Parathyroid adenoma (tissue), 2 donors: ENCODE measurements at regions not wholly inside any gene's neighbourhood (a gene's known extent, or its start where the extent isn't known, plus 50 kb on each side); places are given as distances from the start of the nearest gene placed in this dataset.

Source experiments
- H2AFZ ChIP-seq: fragments of 300-600 bp; sonication (generic); one replicate; pipeline ENCODE4 v1.7.0; 2017; ENCODE audit warnings: antibody characterized with exemption, mild to moderate bottlenecking
- H3K27ac ChIP-seq: fragments of 300-600 bp; sonication (generic); one replicate; pipeline ENCODE4 v1.7.0; 2017
- H3K27me3 ChIP-seq: fragments of 300-600 bp; sonication (generic); one replicate; pipeline ENCODE4 v1.7.0; 2017; ENCODE audit warnings: low read length; ENCODE audit not compliant: control insufficient read depth, insufficient read depth
- H3K36me3 ChIP-seq: fragments of 300-600 bp; sonication (generic); one replicate; pipeline ENCODE4 v1.7.0; 2017; ENCODE audit warnings: low read length; ENCODE audit not compliant: control insufficient read depth, insufficient read depth
- H3K4me1 ChIP-seq: fragments of 300-600 bp; sonication (generic); one replicate; pipeline ENCODE4 v1.7.0; 2017; ENCODE audit warnings: control low read depth
- H3K4me2 ChIP-seq: fragments of 300-600 bp; sonication (generic); one replicate; pipeline ENCODE4 v1.7.0; 2017; ENCODE audit warnings: low read length
- H3K4me3 ChIP-seq: fragments of 300-600 bp; sonication (generic); one replicate; pipeline ENCODE4 v1.7.0; 2017; ENCODE audit warnings: low read depth, low read length
- H3K79me2 ChIP-seq: fragments of 300-600 bp; sonication (generic); one replicate; pipeline ENCODE4 v1.7.0; 2017; ENCODE audit warnings: control low read depth
- H3K9ac ChIP-seq: fragments of 300-600 bp; sonication (generic); one replicate; pipeline ENCODE4 v1.7.0; 2017; ENCODE audit warnings: mild to moderate bottlenecking
- H3K9me3 ChIP-seq: fragments of 300-600 bp; sonication (generic); one replicate; pipeline ENCODE4 v1.7.0; 2017; ENCODE audit warnings: low read length; ENCODE audit not compliant: control insufficient read depth
- TF ChIP-seq, protein P1 (sequence below): fragments of 300-600 bp; sonication (generic); IDR thresholded peaks from one replicate; pipeline ENCODE4 v1.7.0; 2017; ENCODE audit warnings: antibody characterized with exemption, mild to moderate bottlenecking
- donor health status: primary hyperparathyroidism.

DNA sequence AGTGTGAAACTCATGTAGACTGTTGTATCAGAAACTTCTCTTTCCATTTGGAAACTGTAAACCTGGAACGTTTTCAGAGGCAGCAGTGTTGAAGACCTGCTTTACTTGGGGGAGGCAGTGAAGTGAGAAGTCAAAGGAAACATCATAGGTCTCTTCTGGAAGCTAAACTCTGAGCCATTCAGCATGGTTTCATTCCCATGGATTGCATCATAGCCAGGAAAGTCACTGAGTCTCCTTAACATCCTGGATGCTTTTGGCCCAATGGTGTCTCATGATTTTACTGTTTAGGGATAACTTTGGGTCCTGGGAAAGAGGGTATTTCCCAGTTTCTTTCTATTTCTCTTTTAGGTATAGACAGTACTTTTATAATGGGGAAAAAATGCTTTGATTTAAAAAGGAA, 153.2 kb upstream of the E2F8 start:
- TF ChIP-seq, protein P1, sequence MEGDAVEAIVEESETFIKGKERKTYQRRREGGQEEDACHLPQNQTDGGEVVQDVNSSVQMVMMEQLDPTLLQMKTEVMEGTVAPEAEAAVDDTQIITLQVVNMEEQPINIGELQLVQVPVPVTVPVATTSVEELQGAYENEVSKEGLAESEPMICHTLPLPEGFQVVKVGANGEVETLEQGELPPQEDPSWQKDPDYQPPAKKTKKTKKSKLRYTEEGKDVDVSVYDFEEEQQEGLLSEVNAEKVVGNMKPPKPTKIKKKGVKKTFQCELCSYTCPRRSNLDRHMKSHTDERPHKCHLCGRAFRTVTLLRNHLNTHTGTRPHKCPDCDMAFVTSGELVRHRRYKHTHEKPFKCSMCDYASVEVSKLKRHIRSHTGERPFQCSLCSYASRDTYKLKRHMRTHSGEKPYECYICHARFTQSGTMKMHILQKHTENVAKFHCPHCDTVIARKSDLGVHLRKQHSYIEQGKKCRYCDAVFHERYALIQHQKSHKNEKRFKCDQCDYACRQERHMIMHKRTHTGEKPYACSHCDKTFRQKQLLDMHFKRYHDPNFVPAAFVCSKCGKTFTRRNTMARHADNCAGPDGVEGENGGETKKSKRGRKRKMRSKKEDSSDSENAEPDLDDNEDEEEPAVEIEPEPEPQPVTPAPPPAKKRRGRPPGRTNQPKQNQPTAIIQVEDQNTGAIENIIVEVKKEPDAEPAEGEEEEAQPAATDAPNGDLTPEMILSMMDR = no peak
- H3K4me3 ChIP-seq = no peak overlapping the region

DNA sequence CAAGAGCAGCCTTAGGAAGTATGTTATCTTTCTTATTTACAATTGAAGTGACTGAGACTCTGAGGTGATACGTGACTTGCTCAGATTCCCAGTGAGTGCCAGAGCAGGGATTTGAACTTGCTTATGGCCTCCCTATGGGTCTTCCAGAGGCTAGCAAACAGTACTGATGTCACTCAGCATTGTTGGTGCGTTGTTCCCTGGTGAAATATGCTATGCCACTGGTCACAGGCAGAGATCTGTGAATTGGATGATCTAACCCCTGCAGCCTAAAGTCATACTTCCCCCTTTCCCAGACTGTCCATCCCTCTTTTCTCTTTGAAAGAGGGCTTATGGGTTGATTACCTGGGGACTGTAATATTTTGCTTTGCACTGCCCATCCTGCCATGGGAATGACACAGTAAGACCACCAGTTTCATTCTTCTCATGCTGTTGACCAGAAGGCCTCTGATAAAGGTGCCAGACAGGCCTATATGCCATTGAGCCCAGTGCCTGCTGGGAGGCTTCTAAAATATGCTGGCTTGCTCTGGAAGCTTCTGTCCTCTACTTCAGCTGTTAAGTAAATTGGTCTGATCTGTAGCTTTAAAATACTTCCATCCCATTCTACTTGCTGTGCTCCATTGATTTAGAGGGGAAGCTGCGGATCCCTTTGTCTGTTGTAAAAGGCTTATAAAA, 152.2 kb upstream of the E2F8 start:
- Histone ChIP-seq H3K4me1 (no peaks in the 10 kb centered on the region), H3K79me2 (no peaks in the 10 kb centered on the region), H2AFZ (no peak overlapping the region), H3K4me3 (no peak overlapping the region), H3K36me3 (no peaks in the 10 kb centered on the region), H3K9me3 (no peaks in the 10 kb centered on the region), H3K9ac (no peak overlapping the region), H3K27me3 (no peaks in the 10 kb centered on the region), H3K27ac (no peak overlapping the region), H3K4me2 (no peak overlapping the region)
- TF ChIP-seq, protein P1 = no peak

More for the DNA sequence above, 153.2 kb upstream of the E2F8 start:
- no peaks in the 10 kb centered on the region for H3K9me3 ChIP-seq
- no peaks in the 10 kb centered on the region for H3K36me3 ChIP-seq
- H2AFZ ChIP-seq = no peak overlapping the region
- no peaks in the 10 kb centered on the region for H3K79me2 ChIP-seq
- H3K27ac ChIP-seq = no peak overlapping the region
- no peaks in the 10 kb centered on the region for H3K4me1 ChIP-seq
- H3K9ac ChIP-seq = no peak overlapping the region
- no peak overlapping the region for H3K4me2 ChIP-seq
- H3K27me3 ChIP-seq = no peaks in the 10 kb centered on the region

DNA sequence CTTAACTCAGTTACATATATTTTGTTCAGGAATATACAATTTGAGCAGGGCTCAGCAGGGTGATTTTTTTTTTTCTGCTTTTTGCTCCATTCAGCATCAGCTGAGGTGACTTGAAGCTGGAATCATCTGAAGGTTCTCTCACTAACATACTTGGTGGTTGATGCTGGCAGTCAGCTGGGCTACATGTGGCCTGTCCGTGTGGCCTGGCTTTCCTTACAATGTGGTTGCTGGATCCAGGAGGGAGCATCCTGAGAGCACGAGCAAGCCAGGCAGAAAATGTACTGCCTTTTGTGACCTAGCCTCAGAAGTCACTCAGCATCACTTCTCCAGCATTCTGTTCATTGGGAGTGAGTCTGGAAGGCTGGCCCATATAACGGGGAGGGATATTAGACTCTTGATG, 151.6 kb upstream of the E2F8 start:
- no peaks in the 10 kb centered on the region for H3K4me1 ChIP-seq
- H3K4me2 ChIP-seq = no peak overlapping the region
- H3K4me3 ChIP-seq = no peak overlapping the region
- H2AFZ ChIP-seq = no peak overlapping the region
- H3K9me3 ChIP-seq = no peaks in the 10 kb centered on the region
- no peak overlapping the region for H3K9ac ChIP-seq
- H3K27ac ChIP-seq = no peak overlapping the region
- no peaks in the 10 kb centered on the region for H3K36me3 ChIP-seq
- TF ChIP-seq, protein P1 = no peak
- H3K27me3 ChIP-seq = no peaks in the 10 kb centered on the region
- H3K79me2 ChIP-seq = no peaks in the 10 kb centered on the region

DNA sequence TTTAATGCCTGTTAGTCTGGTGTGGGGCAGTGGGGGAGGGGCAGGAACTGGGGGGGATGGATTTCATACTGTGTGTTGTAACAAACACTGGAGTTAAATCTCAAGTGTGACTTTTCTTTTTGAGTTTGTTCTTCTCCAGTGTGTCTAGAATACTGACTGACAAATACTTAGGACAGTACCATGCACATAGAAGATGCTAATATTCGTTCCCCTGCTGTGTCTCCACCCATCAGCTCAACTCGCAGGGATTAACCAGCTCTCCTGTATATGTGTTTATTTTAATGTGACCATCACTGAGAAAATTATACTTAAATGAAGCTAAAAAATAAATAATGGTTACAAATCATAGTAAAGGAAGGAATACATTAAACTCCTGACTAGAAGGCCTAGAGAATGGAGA, 150.9 kb upstream of the E2F8 start:
- Histone ChIP-seq H3K9ac (no peak overlapping the region), H3K9me3 (no peaks in the 10 kb centered on the region), H3K36me3 (no peaks in the 10 kb centered on the region), H3K27ac (no peak overlapping the region), H3K27me3 (no peaks in the 10 kb centered on the region), H2AFZ (no peak overlapping the region), H3K4me3 (no peak overlapping the region), H3K79me2 (no peaks in the 10 kb centered on the region), H3K4me1 (no peaks in the 10 kb centered on the region), H3K4me2 (no peak overlapping the region)
- TF ChIP-seq, protein P1 = no peak

DNA sequence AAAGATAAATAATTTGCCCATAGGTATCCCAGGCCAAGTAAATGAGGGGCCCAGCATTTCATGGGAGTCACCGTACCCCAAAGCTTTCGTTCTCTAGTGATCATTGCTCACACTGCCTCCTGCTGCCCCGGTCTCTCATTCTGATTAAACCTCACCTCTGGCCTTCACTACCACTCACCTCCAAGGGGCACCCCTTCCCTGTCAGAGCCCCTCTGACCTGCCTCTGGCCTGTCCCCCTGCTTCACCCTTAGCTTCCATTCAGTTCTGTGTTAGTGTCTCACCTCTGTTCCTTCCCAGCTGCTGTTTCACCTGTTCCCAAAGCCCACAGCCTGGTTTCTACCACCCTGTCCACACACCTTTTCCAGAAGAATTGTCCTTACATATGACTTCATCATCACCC, 150.3 kb upstream of the E2F8 start:
- Histone ChIP-seq H3K9me3 (no peaks in the 10 kb centered on the region), H3K4me1 (no peaks in the 10 kb centered on the region), H3K27ac (no peak overlapping the region), H3K4me2 (no peak overlapping the region), H3K79me2 (no peaks in the 10 kb centered on the region), H3K27me3 (no peaks in the 10 kb centered on the region), H3K4me3 (no peak overlapping the region), H3K36me3 (no peaks in the 10 kb centered on the region), H3K9ac (no peak overlapping the region), H2AFZ (no peak overlapping the region)
- TF ChIP-seq, protein P1 = no peak
